Brain microvascular endothelial cell (primary cell): ENCODE measurements at regions not wholly inside any gene's neighbourhood (a gene's known extent, or its start where the extent isn't known, plus 50 kb on each side); places are given as distances from the start of the nearest gene placed in this dataset.

Experiments
- DNase-seq: peaks from one replicate; pipeline ENCODE4 v3.0.0-alpha.2; 2020
- H3K27ac ChIP-seq: fragments of 250-450 bp; sonication (Bioruptor Pico); 2 replicates; pipeline ENCODE4 v1.5.1; 2020; ENCODE audit warnings: mild to moderate bottlenecking, moderate library complexity
- H3K27me3 ChIP-seq: fragments of 250-450 bp; sonication (Bioruptor Pico); replicated peaks from 2 replicates; pipeline ENCODE4 v1.5.1; 2020; ENCODE audit warnings: mild to moderate bottlenecking
- H3K36me3 ChIP-seq: fragments of 250-450 bp; sonication (Bioruptor Pico); replicated peaks from 2 replicates; pipeline ENCODE4 v1.5.1; 2020; ENCODE audit warnings: mild to moderate bottlenecking
- H3K4me3 ChIP-seq: 2 replicates; pipeline ENCODE4 v1.5.1; 2011; ENCODE audit warnings: low read depth, mild to moderate bottlenecking, control low read depth, low read length, moderate library complexity
- CTCF ChIP-seq: IDR thresholded peaks from 2 replicates; pipeline ENCODE4 v1.5.1; 2011; ENCODE audit warnings: low read depth, mild to moderate bottlenecking, moderate library complexity, low read length, control low read depth, inconsistent platforms; ENCODE audit errors: missing control alignments
- in situ Hi-C: cut with HindIII; loops from 2 replicates; pipeline ENCODE4 v1.10.0; 2017; ENCODE audit warnings: low sequenced_read_pairs, low pct_ligation_motif_present

DNA sequence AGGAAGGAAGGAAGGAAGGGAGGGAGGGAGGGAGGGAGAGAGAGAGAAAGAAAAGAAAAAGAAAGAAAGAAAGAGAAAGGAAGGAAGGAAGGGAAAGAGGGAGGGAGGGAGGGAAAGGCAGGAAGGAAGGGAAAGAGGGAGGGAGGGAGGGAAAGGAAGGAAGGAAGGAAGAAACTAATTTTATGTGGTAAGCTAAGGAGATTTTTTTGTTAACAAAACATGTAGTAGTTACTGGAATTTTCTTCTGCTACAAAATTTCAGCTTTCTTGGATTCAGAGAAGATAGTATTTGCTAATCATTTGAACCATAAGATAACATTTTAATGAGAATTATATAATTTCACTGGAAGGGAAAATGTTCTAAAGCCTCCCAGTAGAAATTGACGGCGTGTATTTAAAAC is 437.8 kb upstream of the DCN start:
- DNase-seq = no peak
- in situ Hi-C loops = no loop called here
- TF ChIP-seq CTCF = no peak
- Histone ChIP-seq H3K4me3 (no peak overlapping the region), H3K36me3 (no peaks in the 10 kb centered on the region), H3K27me3 (no peaks in the 10 kb centered on the region), H3K27ac (no peak overlapping the region)

DNA sequence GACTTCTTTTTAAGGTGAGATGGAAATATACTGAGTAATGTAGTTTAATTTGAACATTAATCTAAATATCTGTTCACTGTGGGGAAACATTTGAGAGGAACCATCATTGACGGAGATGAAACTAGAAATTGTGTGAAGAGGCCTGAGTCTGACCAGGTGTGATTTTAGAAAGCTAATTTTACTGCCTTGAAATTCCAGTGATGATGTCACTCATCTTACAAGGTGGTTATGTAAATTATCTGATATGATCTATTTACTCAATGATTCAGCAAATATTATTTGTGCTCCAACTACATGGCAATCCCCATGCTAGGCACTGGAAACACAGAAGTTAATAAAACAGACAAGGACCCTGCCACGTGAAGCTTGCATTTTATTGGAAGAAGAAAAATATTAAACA is 435.7 kb upstream of the DCN start:
- TF ChIP-seq CTCF = no peak
- Histone ChIP-seq H3K4me3 (no peak overlapping the region), H3K27ac (no peak overlapping the region), H3K27me3 (no peaks in the 10 kb centered on the region), H3K36me3 (no peaks in the 10 kb centered on the region)
- DNase-seq = no peak
- in situ Hi-C loops = no loop called here

GRCh38 chr12:91617818-91618217 is 435.2 kb upstream of the DCN start:
- Histone ChIP-seq H3K27me3 (no peaks in the 10 kb centered on the region), H3K4me3 (no peak overlapping the region), H3K27ac (no peak overlapping the region), H3K36me3 (no peaks in the 10 kb centered on the region)
- in situ Hi-C loops = no loop called here
- no peak for DNase-seq
- TF ChIP-seq CTCF = no peak

DNA sequence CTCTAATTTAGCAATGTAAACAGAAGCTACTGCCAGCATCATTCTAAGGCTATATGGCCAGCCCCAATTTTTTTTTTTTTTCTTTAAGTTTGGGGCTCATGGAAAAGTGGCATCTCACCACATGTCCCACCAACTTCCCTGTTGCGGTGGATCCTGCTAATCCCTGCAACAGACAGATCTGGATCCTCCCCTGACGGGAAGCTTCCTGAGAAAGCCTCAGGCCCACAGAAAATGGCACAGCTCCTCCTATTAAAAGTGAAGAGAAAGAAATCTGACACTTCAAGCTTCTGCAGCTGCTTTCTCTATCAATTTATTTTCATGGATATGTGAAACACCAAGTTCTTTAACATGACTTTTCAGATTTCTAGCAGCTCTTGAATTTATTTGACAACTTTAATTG is 433.8 kb upstream of the DCN start:
- no peak for TF ChIP-seq CTCF
- in situ Hi-C loops = no loop called here

GRCh38 chr12:91613223-91613779 is 430.7 kb upstream of the DCN start:
- TF ChIP-seq CTCF = no peak
- in situ Hi-C loops = no loop called here
- H3K36me3 ChIP-seq = no peaks in the 10 kb centered on the region
- H3K4me3 ChIP-seq = no peak overlapping the region
- no peaks in the 10 kb centered on the region for H3K27me3 ChIP-seq
- DNase-seq = no peak
- H3K27ac ChIP-seq = no peak overlapping the region

More for the DNA sequence above, 433.8 kb upstream of the DCN start:
- H3K4me3 ChIP-seq = no peak overlapping the region
- H3K36me3 ChIP-seq = no peaks in the 10 kb centered on the region
- DNase-seq = no peak
- no peak overlapping the region for H3K27ac ChIP-seq
- no peaks in the 10 kb centered on the region for H3K27me3 ChIP-seq

GRCh38 chr12:91610561-91610960 is 427.9 kb upstream of the DCN start:
- no peaks in the 10 kb centered on the region for H3K36me3 ChIP-seq

More at GRCh38 chr12:91610561-91610960, 427.9 kb upstream of the DCN start:
- TF ChIP-seq CTCF = no peak
- no peaks in the 10 kb centered on the region for H3K27me3 ChIP-seq
- H3K4me3 ChIP-seq = no peak overlapping the region
- no peak overlapping the region for H3K27ac ChIP-seq
- in situ Hi-C loops = no loop called here
- no peak for DNase-seq
